ENCODE measurements at regions not wholly inside any gene's neighbourhood (a gene's known extent, or its start where the extent isn't known, plus 50 kb on each side); places are given as distances from the start of the nearest gene placed in this dataset.

DNA sequence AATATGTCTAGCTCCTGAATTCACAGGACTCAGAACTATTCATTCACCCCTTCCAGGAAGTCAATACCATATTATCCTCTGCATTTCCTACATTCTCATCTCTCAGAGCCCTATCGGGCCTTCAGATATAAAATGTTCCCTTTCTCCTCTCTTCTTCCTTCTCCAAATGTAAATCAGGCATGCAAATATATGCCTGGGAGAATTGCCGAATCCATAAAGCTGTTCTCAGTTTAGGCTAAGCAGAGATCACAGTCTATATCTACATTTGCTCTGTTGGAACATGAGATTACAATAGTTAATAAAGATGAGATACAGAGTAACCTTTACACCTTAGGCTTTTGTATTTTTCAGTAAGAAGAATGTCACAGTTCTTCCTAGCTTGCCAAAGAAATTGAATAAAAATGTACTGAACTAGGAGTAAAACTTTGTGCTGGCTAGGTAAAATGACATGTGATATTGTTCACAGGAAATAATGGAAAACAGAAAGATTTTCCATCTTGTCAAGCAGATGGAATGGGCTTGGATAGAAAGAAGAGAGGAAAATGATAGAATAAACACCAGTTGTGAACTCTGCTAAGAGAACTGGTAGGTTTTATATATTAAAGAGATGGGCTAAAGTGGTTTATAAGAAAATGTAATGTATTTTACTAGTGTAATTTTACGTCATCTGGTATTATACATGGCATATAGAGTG, 161.5 kb downstream of the NRIP1 start:
- peaks cover 17% of the 10 kb centered on the region for H3K4me1 ChIP-seq (ENCODE audit: insufficient read depth, low read length)
- no peak overlapping the region for H3K27ac ChIP-seq (ENCODE audit: low read depth, low read length)

DNA sequence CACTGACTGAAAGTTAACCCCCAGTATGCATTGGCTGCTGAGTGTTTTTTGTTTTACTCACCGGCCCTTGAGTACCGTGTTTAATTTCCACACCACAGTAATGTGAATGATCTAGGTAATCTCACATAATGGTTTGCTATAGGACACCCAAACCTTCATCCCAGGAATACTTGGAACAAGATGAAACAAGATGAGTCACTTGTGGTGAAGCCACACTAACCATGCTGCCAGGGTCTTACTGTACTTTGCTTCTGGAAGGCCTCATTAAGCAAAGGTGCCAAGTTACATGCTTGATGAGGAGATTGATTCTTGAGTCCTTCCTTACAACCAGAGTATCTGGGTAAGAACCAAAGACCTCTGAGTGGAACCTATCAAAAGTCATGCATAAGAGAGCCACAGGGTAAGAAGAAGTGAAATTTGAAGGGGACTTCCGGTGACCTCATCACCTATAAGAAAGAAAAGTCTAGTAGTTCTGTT, 163.3 kb downstream of the NRIP1 start:
- H3K36me3 Mint-ChIP-seq (ENCODE audit: low read depth, unreplicated experiment): no peaks in the 10 kb centered on the region
- Histone ChIP-seq H4K20me1 (ENCODE audit: insufficient read depth, low read length) (no peaks in the 10 kb centered on the region), H3K36me3 (ENCODE audit: insufficient read depth, low read length) (no peaks in the 10 kb centered on the region), H3K9me3 (ENCODE audit: insufficient read depth, low read depth, low read length) (no peaks in the 10 kb centered on the region), H3K79me2 (ENCODE audit: insufficient read depth, low read length) (no peaks in the 10 kb centered on the region), H3K9ac (ENCODE audit: low read length) (no peak overlapping the region), H3K4me1 (ENCODE audit: insufficient read depth, low read length) (peaks cover 17% of the 10 kb centered on the region), H3K4me3 (ENCODE audit: insufficient read depth, low read depth, low read length) (no peak overlapping the region), H2AFZ (ENCODE audit: low read depth, low read length) (no peak overlapping the region), H3K27me3 (ENCODE audit: insufficient read depth, low read length) (no peaks in the 10 kb centered on the region), H3K4me2 (ENCODE audit: low read length) (peak overlapping the region; percentile 33), H3K27ac (ENCODE audit: low read depth, low read length) (peak overlapping the region; percentile 51)
- peak; percentile 99 for DNase-seq (ENCODE audit: low read depth)
- H3K4me3 Mint-ChIP-seq (ENCODE audit: unreplicated experiment): no peak overlapping the region
- H3K9me3 Mint-ChIP-seq (ENCODE audit: unreplicated experiment): no peaks in the 10 kb centered on the region
- FAIRE-seq: peak; percentile 91
- no peak for TF ChIP-seq EZH2 (IDR thresholded peaks at IDR 0.05; ENCODE audit: insufficient read depth, low read length)
- no peak for TF ChIP-seq CTCF (IDR thresholded peaks at IDR 0.05; ENCODE audit: insufficient read depth, low read depth, low read length)
- no peaks in the 10 kb centered on the region for H3K27me3 Mint-ChIP-seq (ENCODE audit: low read depth, unreplicated experiment)
- peaks cover 16% of the 10 kb centered on the region for H3K4me1 Mint-ChIP-seq (ENCODE audit: low read depth, unreplicated experiment)
- no peak overlapping the region for H3K27ac Mint-ChIP-seq (ENCODE audit: unreplicated experiment)

More for the DNA sequence above, 161.5 kb downstream of the NRIP1 start:
- DNase-seq (ENCODE audit: low read depth) (no peak), FAIRE-seq (no peak)
- Histone ChIP-seq H4K20me1 (ENCODE audit: insufficient read depth, low read length) (no peaks in the 10 kb centered on the region), H3K4me3 (ENCODE audit: insufficient read depth, low read depth, low read length) (no peak overlapping the region), H3K36me3 (ENCODE audit: insufficient read depth, low read length) (no peaks in the 10 kb centered on the region), H3K4me2 (ENCODE audit: low read length) (no peak overlapping the region), H3K27me3 (ENCODE audit: insufficient read depth, low read length) (no peaks in the 10 kb centered on the region), H3K79me2 (ENCODE audit: insufficient read depth, low read length) (no peaks in the 10 kb centered on the region), H3K9ac (ENCODE audit: low read length) (no peak overlapping the region), H3K9me3 (ENCODE audit: insufficient read depth, low read depth, low read length) (no peaks in the 10 kb centered on the region), H2AFZ (ENCODE audit: low read depth, low read length) (no peak overlapping the region)
- H3K36me3 Mint-ChIP-seq (ENCODE audit: low read depth, unreplicated experiment): no peaks in the 10 kb centered on the region
- TF ChIP-seq EZH2 (IDR thresholded peaks at IDR 0.05; ENCODE audit: insufficient read depth, low read length) (no peak), CTCF (IDR thresholded peaks at IDR 0.05; ENCODE audit: insufficient read depth, low read depth, low read length) (no peak)
- no peak overlapping the region for H3K4me3 Mint-ChIP-seq (ENCODE audit: unreplicated experiment)
- H3K9me3 Mint-ChIP-seq (ENCODE audit: unreplicated experiment): no peaks in the 10 kb centered on the region
- H3K27ac Mint-ChIP-seq (ENCODE audit: unreplicated experiment): no peak overlapping the region
- H3K27me3 Mint-ChIP-seq (ENCODE audit: low read depth, unreplicated experiment): no peaks in the 10 kb centered on the region
- peaks cover 16% of the 10 kb centered on the region for H3K4me1 Mint-ChIP-seq (ENCODE audit: low read depth, unreplicated experiment)

DNA sequence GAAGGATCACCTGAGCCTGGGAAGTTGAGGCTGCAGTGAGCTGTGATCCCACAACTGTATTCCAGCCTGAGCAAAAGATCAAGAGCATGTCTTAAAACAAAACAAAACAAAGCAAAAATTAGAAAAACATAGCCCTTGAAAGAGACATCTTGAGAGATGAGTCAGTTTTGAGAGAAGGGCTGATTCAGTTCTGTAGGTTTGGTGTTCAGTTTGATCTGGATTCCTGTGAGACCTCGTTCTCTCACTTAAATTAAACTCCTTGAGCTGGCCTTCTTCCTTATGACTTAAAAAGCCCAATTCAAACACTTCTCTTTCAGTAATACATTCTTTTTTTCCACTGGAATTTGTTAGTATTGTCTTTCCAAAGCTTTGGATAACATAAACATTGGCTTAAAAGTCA, 164.2 kb downstream of the NRIP1 start:
- Mint-ChIP-seq H3K27ac (ENCODE audit: unreplicated experiment) (peak overlapping the region; percentile 85), H3K4me3 (ENCODE audit: unreplicated experiment) (no peak overlapping the region), H3K4me1 (ENCODE audit: low read depth, unreplicated experiment) (peaks cover 16% of the 10 kb centered on the region), H3K36me3 (ENCODE audit: low read depth, unreplicated experiment) (no peaks in the 10 kb centered on the region), H3K27me3 (ENCODE audit: low read depth, unreplicated experiment) (no peaks in the 10 kb centered on the region), H3K9me3 (ENCODE audit: unreplicated experiment) (no peaks in the 10 kb centered on the region)
- no peaks in the 10 kb centered on the region for H3K79me2 ChIP-seq (ENCODE audit: insufficient read depth, low read length)
- no peaks in the 10 kb centered on the region for H3K36me3 ChIP-seq (ENCODE audit: insufficient read depth, low read length)
- peak; percentile 72 for DNase-seq (ENCODE audit: low read depth)
- no peak overlapping the region for H3K4me3 ChIP-seq (ENCODE audit: insufficient read depth, low read depth, low read length)
- H3K9ac ChIP-seq (ENCODE audit: low read length): peak overlapping the region; percentile 50
- peaks cover 17% of the 10 kb centered on the region for H3K4me1 ChIP-seq (ENCODE audit: insufficient read depth, low read length)
- peak; percentile 63 for FAIRE-seq
- no peaks in the 10 kb centered on the region for H3K27me3 ChIP-seq (ENCODE audit: insufficient read depth, low read length)
- no peak overlapping the region for H2AFZ ChIP-seq (ENCODE audit: low read depth, low read length)
- TF ChIP-seq CTCF (IDR thresholded peaks at IDR 0.05; ENCODE audit: insufficient read depth, low read depth, low read length) (no peak), EZH2 (IDR thresholded peaks at IDR 0.05; ENCODE audit: insufficient read depth, low read length) (no peak)
- H3K27ac ChIP-seq (ENCODE audit: low read depth, low read length): peak overlapping the region; percentile 51
- no peaks in the 10 kb centered on the region for H3K9me3 ChIP-seq (ENCODE audit: insufficient read depth, low read depth, low read length)
- H4K20me1 ChIP-seq (ENCODE audit: insufficient read depth, low read length): no peaks in the 10 kb centered on the region
- H3K4me2 ChIP-seq (ENCODE audit: low read length): peak overlapping the region; percentile 71

All from astrocyte (in vitro differentiated cells and primary cell).